HG02938 (cell line): ENCODE measurements at regions not wholly inside any gene's neighbourhood (a gene's known extent, or its start where the extent isn't known, plus 50 kb on each side); places are given as distances from the start of the nearest gene placed in this dataset.

ENCODE experiments used
- ATAC-seq: cut with Tn5 transposase; IDR thresholded peaks from one replicate; pipeline ENCODE4 v1.9.1; 2021; ENCODE audit warnings: mild to moderate bottlenecking, moderate library complexity; ENCODE audit not compliant: unreplicated experiment

- no peak for ATAC-seq
These were observed 212.1 kb upstream of the PPP1R3A start for GRCh38 chr7:114130866-114131265.

- ATAC-seq, result no peak
These were observed 210.1 kb upstream of the PPP1R3A start for GRCh38 chr7:114128880-114129279.

- no peak for ATAC-seq
These were observed 207.3 kb upstream of the PPP1R3A start for GRCh38 chr7:114126095-114126494.

GRCh38 chr7:114112806-114113205, 194.0 kb upstream of the PPP1R3A start:
- ATAC-seq, result no peak

- no peak for ATAC-seq
These were observed 191.9 kb upstream of the PPP1R3A start for GRCh38 chr7:114110666-114111065.

GRCh38 chr7:114109721-114110120, 190.9 kb upstream of the PPP1R3A start:
- no peak for ATAC-seq

- ATAC-seq, result no peak
These were observed 190.5 kb upstream of the PPP1R3A start for GRCh38 chr7:114109304-114109703.

GRCh38 chr7:114108510-114108909, 189.7 kb upstream of the PPP1R3A start:
- ATAC-seq, result no peak

GRCh38 chr7:114107522-114107921, 188.7 kb upstream of the PPP1R3A start:
- ATAC-seq, result no peak

- no peak for ATAC-seq
These were observed 185.2 kb upstream of the PPP1R3A start for GRCh38 chr7:114104035-114104434.

- no peak for ATAC-seq
These were observed 184.2 kb upstream of the PPP1R3A start for GRCh38 chr7:114102996-114103395.

- ATAC-seq, result no peak
These were observed 183.3 kb upstream of the PPP1R3A start for GRCh38 chr7:114102131-114102530.

- no peak for ATAC-seq
These were observed 182.0 kb upstream of the PPP1R3A start for GRCh38 chr7:114100810-114101209.

GRCh38 chr7:114099337-114099736, 180.5 kb upstream of the PPP1R3A start:
- ATAC-seq, result no peak

GRCh38 chr7:114095885-114096284, 177.1 kb upstream of the PPP1R3A start:
- no peak for ATAC-seq

- no peak for ATAC-seq
These were observed 169.7 kb upstream of the PPP1R3A start for GRCh38 chr7:114088470-114088940.

GRCh38 chr7:114087653-114088469, 169.1 kb upstream of the PPP1R3A start:
- ATAC-seq, result no peak

GRCh38 chr7:114086914-114087652, 168.3 kb upstream of the PPP1R3A start:
- ATAC-seq, result no peak

- ATAC-seq, result no peak
These were observed 167.7 kb upstream of the PPP1R3A start for GRCh38 chr7:114086537-114086913.

GRCh38 chr7:114085592-114086501, 167.0 kb upstream of the PPP1R3A start:
- peak; percentile 31 for ATAC-seq

GRCh38 chr7:114085313-114085591, 166.4 kb upstream of the PPP1R3A start:
- peak; percentile 30 for ATAC-seq
